K562 (cell line): ENCODE measurements at regions not wholly inside any gene's neighbourhood (a gene's known extent, or its start where the extent isn't known, plus 50 kb on each side); places are given as distances from the start of the nearest gene placed in this dataset.

Source experiments
- ATAC-seq: fragments of 200-7000 bp; cut with Tn5 transposase; 3 replicates; pipeline ENCODE4 v1.9.1; 2020; ENCODE audit warnings: moderate library complexity
- BruUV-seq: library from RNA; stranded (reverse); fragments of 400-500 nt; replicated peaks from 2 replicates; lab custom pipeline; 2021; lab: Mats Ljungman, UMichigan
- CTCF ChIA-PET: fragments of 300-600 bp; formaldehyde crosslinking; extraction: SDS; loops from one replicate; lab custom pipeline; 2021; ENCODE audit warnings: low intra/inter-chr PET ratio; lab: Yijun Ruan, JAX
- POLR2A ChIA-PET: fragments of 300-600, 350-650 bp; sonication (Branson Sonifier 250); formaldehyde crosslinking; extraction: SDS; loops from one replicate; lab custom pipeline; 2021; ENCODE audit warnings: antibody characterized with exemption, inconsistent platforms; lab: Yijun Ruan, JAX
- DNase-seq, 4 experiments: peaks; one replicate each; pipeline versions ENCODE4 v3.0.0 to v3.0.0-alpha.2; 2011 to 2018; ENCODE audit warnings: low spot score in 3 of 4, mixed read lengths in 3 of 4; ENCODE audit errors: extremely low read depth in 1 of 4
- FAIRE-seq: peaks from 2 replicates; lab custom pipeline; 2011; peaks lifted over from hg19 to GRCh38; lab: Jason Lieb, UNC
- H2AFZ ChIP-seq: 2 replicates; pipeline ENCODE4 v1.6.0; 2011; ENCODE audit warnings: low read depth, low read length, control low read depth, inconsistent platforms
- H3K27ac ChIP-seq: fragments of 200-600 bp; 3 replicates; pipeline ENCODE4 v1.8.0; 2011; ENCODE audit warnings: low read depth, mild to moderate bottlenecking, control low read depth, inconsistent platforms, low read length, moderate library complexity, mixed read lengths; ENCODE audit errors: extremely low read depth
- H3K27me3 ChIP-seq, 2 experiments: fragments of 300-600 bp in 1 of 2; 2 replicates in 1 of 2; 3 replicates in 1 of 2; pipeline versions ENCODE4 v1.6.0 to v1.8.0; 2011; ENCODE audit warnings: inconsistent platforms in 2 of 2, low read length in 2 of 2, mild to moderate bottlenecking in 1 of 2, mixed read lengths in 1 of 2, moderate library complexity in 1 of 2; ENCODE audit not compliant: control insufficient read depth in 2 of 2, insufficient read depth in 2 of 2
- H3K36me3 ChIP-seq: fragments of 300-600 bp; 3 replicates; pipeline ENCODE4 v1.8.0; 2011; ENCODE audit warnings: mild to moderate bottlenecking, low read length, inconsistent platforms; ENCODE audit not compliant: control insufficient read depth, insufficient read depth
- H3K4me1 ChIP-seq, 2 experiments: fragments of 200-600 bp in 1 of 2; replicated peaks in 1 of 2; 2 replicates in 1 of 2; 3 replicates in 1 of 2; pipeline versions ENCODE4 v1.5.1 to v1.8.0; 2011; ENCODE audit warnings: inconsistent platforms in 2 of 2, low read length in 2 of 2, mild to moderate bottlenecking in 1 of 2, mixed read lengths in 1 of 2, moderate library complexity in 1 of 2; ENCODE audit not compliant: control insufficient read depth in 2 of 2, insufficient read depth in 2 of 2
- H3K4me2 ChIP-seq: 2 replicates; pipeline ENCODE4 v1.6.1; 2011; ENCODE audit warnings: low read length, control low read depth, inconsistent platforms, mixed read lengths; ENCODE audit not compliant: insufficient read depth
- H3K4me3 ChIP-seq: fragments of 200-600 bp; sonication (generic), shearing (Covaris generic); 2 replicates; pipeline ENCODE4 v1.5.1; 2016; ENCODE audit warnings: control low read depth, inconsistent platforms
- H3K79me2 ChIP-seq: fragments of 200-600 bp; 3 replicates; pipeline ENCODE4 v1.8.0; 2011; ENCODE audit warnings: low read length, inconsistent platforms; ENCODE audit not compliant: control insufficient read depth, insufficient read depth
- H3K9ac ChIP-seq, 2 experiments: 2 replicates each; pipeline versions ENCODE4 v1.6.0 to v1.6.1; 2011; ENCODE audit warnings: low read depth in 2 of 2, low read length in 2 of 2, control low read depth in 1 of 2, inconsistent platforms in 1 of 2, mild to moderate bottlenecking in 1 of 2, mixed read lengths in 1 of 2; ENCODE audit not compliant: insufficient read depth in 1 of 2
- H3K9me1 ChIP-seq: one replicate; pipeline ENCODE4 v1.6.0; 2011; ENCODE audit warnings: inconsistent platforms, mild to moderate bottlenecking, low read length, moderate library complexity; ENCODE audit not compliant: control insufficient read depth, insufficient read depth
- H3K9me3 ChIP-seq: replicated peaks from 2 replicates; pipeline ENCODE4 v1.5.1; 2011; ENCODE audit warnings: low read depth, low read length, inconsistent platforms; ENCODE audit not compliant: control insufficient read depth, insufficient read depth
- H4K20me1 ChIP-seq: replicated peaks from 2 replicates; pipeline ENCODE4 v1.6.1; 2011; ENCODE audit warnings: low read length, inconsistent platforms, mixed read lengths; ENCODE audit not compliant: control insufficient read depth, insufficient read depth
- ARID4B ChIP-seq: sonication (generic); formaldehyde crosslinking; IDR thresholded peaks from 2 replicates; pipeline ENCODE4 v1.8.0; 2022; ENCODE audit warnings: mild to moderate bottlenecking, missing genetic modification reagents
- CLOCK ChIP-seq: fragments of 250-450 bp; sonication (Bioruptor Pico); IDR thresholded peaks from 2 replicates; pipeline ENCODE4 v1.4.0; 2020; ENCODE audit warnings: mild to moderate bottlenecking, moderate library complexity, borderline replicate concordance
- CREB5 ChIP-seq: fragments of 250-450 bp; sonication (Bioruptor Pico); IDR thresholded peaks from 2 replicates; pipeline ENCODE4 v1.5.0; 2020; ENCODE audit warnings: mild to moderate bottlenecking
- GTF2F1 ChIP-seq: IDR thresholded peaks from 2 replicates; pipeline ENCODE4 v1.6.1; 2011; ENCODE audit warnings: low read depth, low read length, improper control_type of control experiment
- KAT8 ChIP-seq: fragments of 450-650 bp; IDR thresholded peaks from 2 replicates; pipeline ENCODE4 v1.6.1; 2016; ENCODE audit warnings: low read depth, mild to moderate bottlenecking
- PTRF ChIP-seq: fragments of 450-650 bp; IDR thresholded peaks from 2 replicates; pipeline ENCODE4 v1.6.1; 2016; ENCODE audit warnings: mild to moderate bottlenecking, missing genetic modification characterization, missing compliant biosample characterization
- SNRNP70 ChIP-seq: fragments of 200-400 bp; formaldehyde crosslinking; optimal IDR thresholded peaks from 2 replicates; pipeline ENCODE3; 2017; ENCODE audit warnings: low read depth, low read length
- TFE3 ChIP-seq: fragments of 450-650 bp; formaldehyde crosslinking; IDR thresholded peaks from 2 replicates; pipeline ENCODE4 v1.4.0; 2020; ENCODE audit warnings: mild to moderate bottlenecking, mixed read lengths
- ZEB2 ChIP-seq: fragments of 450-650 bp; IDR thresholded peaks from 2 replicates; pipeline ENCODE4 v1.6.1; 2016
- ZFP36 ChIP-seq: fragments of 150-350 bp; IDR thresholded peaks from 2 replicates; pipeline ENCODE4 v1.6.1; 2018; ENCODE audit warnings: low read length, low read depth; ENCODE audit not compliant: partially characterized antibody
- ZNF133 ChIP-seq: fragments of 250-450 bp; sonication (Bioruptor Pico); IDR thresholded peaks from 2 replicates; pipeline ENCODE4 v1.4.0; 2020; ENCODE audit warnings: mild to moderate bottlenecking
- WGBS: fragments of 100-300 bp; shearing (Covaris generic); methylation state at CpG from one replicate; pipeline ENCODE4 v1.1.6; 2016; ENCODE audit warnings: low coverage, mixed read lengths; ENCODE audit not compliant: insufficient coverage; ENCODE audit errors: missing lambda C conversion rate; 5-methylcytosine and 5-hydroxymethylcytosine counted together
- in situ Hi-C: fragments of 300-500 bp; cut with MboI; formaldehyde crosslinking; loops from 4 replicates; pipeline ENCODE4 v1.15.0; 2018; ENCODE audit warnings: inconsistent platforms, mixed read lengths
- intact Hi-C: fragments of 100-400 bp; cut with micrococcal nuclease; formaldehyde crosslinking; loops from 2 replicates; pipeline ENCODE4 v1.14.2; 2022

GRCh38 chr18:76558881-76559667 is 64.0 kb upstream of the ZNF516 start:
- Histone ChIP-seq H4K20me1 (no peaks in the 10 kb centered on the region), H3K36me3 (no peaks in the 10 kb centered on the region), H3K4me3 (no peak overlapping the region), H3K27ac (no peak overlapping the region), H3K9me3 (no peaks in the 10 kb centered on the region), H3K9ac (no peak overlapping the region), H3K9me1 (no peaks in the 10 kb centered on the region), H3K27me3 (peaks cover 0 to 20% of the 10 kb centered on the region in 2 experiments; a peak in 2 of 5 replicates), H3K79me2 (no peaks in the 10 kb centered on the region), H3K4me1 (no peaks in the 10 kb centered on the region), H3K4me2 (no peak overlapping the region), H2AFZ (no peak overlapping the region)
- ChIA-PET CTCF (no interaction called here), POLR2A (no interaction called here)
- FAIRE-seq (no peak), ATAC-seq (no peak), DNase-seq (no peak)
- in situ Hi-C loops = no loop called here
- 0% methylated on average over 12 of the region's 18 CpGs for WGBS
- intact Hi-C loops = no loop called here
- BruUV-seq = no TSS peak
- TF ChIP-seq CLOCK (CRISPR knock-in tag) = no peak
- TF ChIP-seq ARID4B = no peak
- no peak for TF ChIP-seq KAT8
- TF ChIP-seq CREB5 (CRISPR knock-in tag) = no peak
- no peak for TF ChIP-seq TFE3 (CRISPR knock-in tag)
- TF ChIP-seq GTF2F1 = no peak
- no peak for TF ChIP-seq ZFP36
- no peak for TF ChIP-seq ZNF133 (CRISPR knock-in tag)
- TF ChIP-seq ZEB2 = no peak
- TF ChIP-seq SNRNP70 = no peak
- TF ChIP-seq PTRF (tag) = no peak
